Spleen (tissue), 11 donors: ENCODE measurements at regions not wholly inside any gene's neighbourhood (a gene's known extent, or its start where the extent isn't known, plus 50 kb on each side); places are given as distances from the start of the nearest gene placed in this dataset.

ENCODE experiments used
- DNase-seq: peaks from one replicate; pipeline ENCODE4 v3.0.0-alpha.2; 2020
- H3K27ac ChIP-seq, 8 donors: fragments of 200-600 bp; sonication (generic) in 7 of 8; 1 replicate in 4 of 8; 2 replicates in 4 of 8; pipeline versions ENCODE4 v1.5.0 to v1.8.0; 2016 to 2021; ENCODE audit warnings: inconsistent platforms in 4 of 8, mild to moderate bottlenecking in 4 of 8, moderate library complexity in 1 of 8
- H3K27me3 ChIP-seq, 7 donors: fragments of 200-600 bp; sonication (generic) in 6 of 7; replicated peaks in 1 of 7; 1 replicate in 4 of 7; 2 replicates in 3 of 7; pipeline versions ENCODE4 v1.5.0 to v1.8.0; 2016 to 2021; ENCODE audit warnings: inconsistent platforms in 3 of 7, mild to moderate bottlenecking in 1 of 7
- H3K36me3 ChIP-seq, 6 donors: fragments of 200-600 bp; sonication (generic) in 5 of 6; 1 replicate in 4 of 6; 2 replicates in 2 of 6; pipeline versions ENCODE4 v1.5.0 to v1.8.0; 2016 to 2021; ENCODE audit warnings: inconsistent platforms in 2 of 6
- H3K4me1 ChIP-seq, 6 donors: fragments of 200-600 bp; sonication (generic) in 5 of 6; 1 replicate in 3 of 6; 2 replicates in 3 of 6; pipeline versions ENCODE4 v1.5.0 to v1.8.0; 2016 to 2021; ENCODE audit warnings: inconsistent platforms in 3 of 6
- H3K4me3 ChIP-seq, 8 donors: fragments of 200-600 bp; sonication (generic) in 7 of 8; 1 replicate in 4 of 8; 2 replicates in 4 of 8; pipeline versions ENCODE4 v1.5.0 to v1.8.0; 2016 to 2021; ENCODE audit warnings: inconsistent platforms in 4 of 8, mild to moderate bottlenecking in 4 of 8, moderate library complexity in 2 of 8
- H3K9me3 ChIP-seq, 8 donors: fragments of 200-600 bp; sonication (generic) in 7 of 8; 1 replicate in 4 of 8; 2 replicates in 4 of 8; pipeline versions ENCODE4 v1.5.0 to v1.8.0; 2016 to 2021; ENCODE audit warnings: inconsistent platforms in 4 of 8
- POLR2A ChIP-seq, 3 donors: fragments of 450-650 bp; IDR thresholded peaks; one replicate each; pipeline ENCODE4 v1.5.1; 2017; ENCODE audit warnings: antibody characterized with exemption in 3 of 3, mild to moderate bottlenecking in 1 of 3
- POLR2AphosphoS5 ChIP-seq, 3 donors: sonication (generic); formaldehyde crosslinking; IDR thresholded peaks; one replicate each; pipeline ENCODE4 v1.5.1; 2017; ENCODE audit warnings: antibody characterized with exemption in 3 of 3
- WGBS, 5 donors: extraction: QIAGEN DNeasy Blood & Tissue Kit in 3 of 5; methylation state at CpG; one replicate each; pipeline versions ENCODE4 v1.1.5 to v1.1.7; 2013 to 2018; 5-methylcytosine and 5-hydroxymethylcytosine counted together
- intact Hi-C: fragments of 100-400 bp; cut with DNase I; formaldehyde crosslinking; loops from one replicate; pipeline ENCODE4 v1.15.0; 2023; ENCODE audit warnings: low total_unique reads
- TF ChIP-seq, protein P1 (sequence below), 11 experiments: fragments of 200-600 bp in 7 of 11; fragments of 450-650 bp in 4 of 11; sonication (generic) in 4 of 11; IDR thresholded peaks in 8 of 11; conservative IDR thresholded peaks in 3 of 11; 1 replicate in 7 of 11; 2 replicates in 4 of 11; pipeline versions ENCODE4 v1.4.0 to v1.8.0; 2016 to 2021; ENCODE audit warnings: antibody characterized with exemption in 11 of 11, inconsistent platforms in 4 of 11, mild to moderate bottlenecking in 1 of 11
- donor health status: healthy with polysubstance abuse.
- donor health status: DM: no; HTN: no; CAD: no; lungs with moderate emphysema.
- donor health status: DM: no; HTN: no; CAD: no.
- donor health status: Bipolar disorder and iron deficiency.
- donor health status: healthy.
- donor health status: DM: no; HTN: no; CAD: no.
- donor health status: DM: yes; HTN: yes; CAD: no.

DNA sequence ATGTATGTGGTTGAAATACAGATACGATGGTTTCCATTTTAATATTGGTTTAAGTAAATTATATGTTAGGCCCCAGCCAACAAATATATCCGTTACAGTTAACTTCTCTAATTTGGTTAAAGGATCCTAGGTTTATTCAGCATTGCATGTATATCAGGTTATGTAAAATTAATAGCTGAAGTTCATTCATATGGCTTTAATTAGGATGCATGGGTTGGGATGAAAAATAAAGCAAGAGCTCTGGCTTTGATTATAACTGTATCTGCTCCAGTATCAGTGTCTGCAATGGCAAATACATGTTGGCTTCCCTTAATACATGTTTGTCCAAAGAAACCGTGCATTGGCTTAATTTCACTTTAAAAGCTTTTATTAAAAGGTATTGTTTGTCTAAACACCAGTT is 435.7 kb upstream of the SETBP1 start:
- intact Hi-C loops: no loop called here
- WGBS, 5 donors: 72 to 82% (median 80%) methylated on average over 3 of the region's 3 CpGs
- no peak overlapping the region for H3K4me3 ChIP-seq
- H3K27me3 ChIP-seq: no peaks in the 10 kb centered on the region
- no peak overlapping the region for H3K27ac ChIP-seq
- no peak for TF ChIP-seq POLR2AphosphoS5 (IDR thresholded peaks at IDR 0.05)
- TF ChIP-seq, protein P1, sequence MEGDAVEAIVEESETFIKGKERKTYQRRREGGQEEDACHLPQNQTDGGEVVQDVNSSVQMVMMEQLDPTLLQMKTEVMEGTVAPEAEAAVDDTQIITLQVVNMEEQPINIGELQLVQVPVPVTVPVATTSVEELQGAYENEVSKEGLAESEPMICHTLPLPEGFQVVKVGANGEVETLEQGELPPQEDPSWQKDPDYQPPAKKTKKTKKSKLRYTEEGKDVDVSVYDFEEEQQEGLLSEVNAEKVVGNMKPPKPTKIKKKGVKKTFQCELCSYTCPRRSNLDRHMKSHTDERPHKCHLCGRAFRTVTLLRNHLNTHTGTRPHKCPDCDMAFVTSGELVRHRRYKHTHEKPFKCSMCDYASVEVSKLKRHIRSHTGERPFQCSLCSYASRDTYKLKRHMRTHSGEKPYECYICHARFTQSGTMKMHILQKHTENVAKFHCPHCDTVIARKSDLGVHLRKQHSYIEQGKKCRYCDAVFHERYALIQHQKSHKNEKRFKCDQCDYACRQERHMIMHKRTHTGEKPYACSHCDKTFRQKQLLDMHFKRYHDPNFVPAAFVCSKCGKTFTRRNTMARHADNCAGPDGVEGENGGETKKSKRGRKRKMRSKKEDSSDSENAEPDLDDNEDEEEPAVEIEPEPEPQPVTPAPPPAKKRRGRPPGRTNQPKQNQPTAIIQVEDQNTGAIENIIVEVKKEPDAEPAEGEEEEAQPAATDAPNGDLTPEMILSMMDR (IDR thresholded peaks at IDR 0.05 in 8 of 11, conservative IDR thresholded peaks at IDR 0.05 in 3 of 11): no peak
- no peaks in the 10 kb centered on the region for H3K4me1 ChIP-seq
- no peaks in the 10 kb centered on the region for H3K36me3 ChIP-seq
- no peak for DNase-seq
- no peaks in the 10 kb centered on the region for H3K9me3 ChIP-seq

DNA sequence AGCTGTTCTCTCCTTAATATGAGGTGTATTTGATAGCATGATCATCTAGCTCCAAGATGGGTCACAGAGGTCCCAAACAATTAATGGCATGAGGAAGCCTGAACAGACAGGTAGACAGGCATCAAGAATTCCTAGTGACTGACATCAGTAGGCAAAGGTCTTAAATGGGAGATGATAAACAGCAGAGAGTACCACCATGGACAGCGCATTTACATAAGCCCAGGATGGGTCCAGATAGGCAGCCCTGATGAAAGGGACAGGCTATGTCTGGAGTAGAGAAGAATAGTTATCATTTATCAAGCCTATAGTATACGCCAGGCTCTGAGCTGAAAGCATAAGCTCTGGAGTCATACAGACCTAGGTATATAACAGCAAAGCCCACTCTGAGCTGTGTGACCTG is 434.7 kb upstream of the SETBP1 start:
- Histone ChIP-seq H3K9me3 (peaks cover 0 to 6% (median 0%) of the 10 kb centered on the region in 8 donors), H3K4me1 (no peaks in the 10 kb centered on the region), H3K27ac (no peak overlapping the region), H3K27me3 (no peaks in the 10 kb centered on the region), H3K4me3 (no peak overlapping the region), H3K36me3 (no peaks in the 10 kb centered on the region)
- 71 to 96% (median 89%) methylated on average over 2 of the region's 2 CpGs for WGBS, 5 donors
- TF ChIP-seq POLR2AphosphoS5 (IDR thresholded peaks at IDR 0.05) (no peak), POLR2A (IDR thresholded peaks at IDR 0.05) (no peak)
- TF ChIP-seq, protein P1 (IDR thresholded peaks at IDR 0.05 in 8 of 11, conservative IDR thresholded peaks at IDR 0.05 in 3 of 11): no peak
- intact Hi-C loops: no loop called here
- no peak for DNase-seq

DNA sequence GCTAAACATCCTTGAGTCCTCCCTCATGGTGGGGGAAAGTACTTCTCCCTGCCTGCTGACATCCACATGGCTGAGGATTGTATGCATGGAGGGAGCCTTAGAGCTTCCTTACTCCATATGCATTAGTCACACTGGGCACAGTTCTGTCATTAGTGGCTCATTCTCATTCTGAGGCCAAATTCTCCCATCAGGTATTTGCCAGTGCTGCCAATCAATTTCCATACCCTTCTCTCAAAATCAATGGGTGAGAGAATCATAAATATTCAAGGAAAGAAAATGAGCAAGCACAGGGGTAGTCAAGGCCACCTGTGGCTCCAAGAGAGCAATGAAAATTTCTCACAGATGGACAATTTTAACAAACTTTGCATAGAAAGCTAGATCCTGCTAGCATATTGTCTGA is 422.6 kb upstream of the SETBP1 start:
- H3K27ac ChIP-seq: no peak overlapping the region
- no peak overlapping the region for H3K4me3 ChIP-seq
- intact Hi-C loops: no loop called here
- H3K4me1 ChIP-seq: no peaks in the 10 kb centered on the region
- peaks cover 0 to 28% (median 20%) of the 10 kb centered on the region in 8 donors for H3K9me3 ChIP-seq
- no peak for DNase-seq
- H3K27me3 ChIP-seq: no peaks in the 10 kb centered on the region
- no peaks in the 10 kb centered on the region for H3K36me3 ChIP-seq
- TF ChIP-seq, protein P1 (IDR thresholded peaks at IDR 0.05 in 8 of 11, conservative IDR thresholded peaks at IDR 0.05 in 3 of 11): no peak
- TF ChIP-seq POLR2AphosphoS5 (IDR thresholded peaks at IDR 0.05): no peak
- TF ChIP-seq POLR2A (IDR thresholded peaks at IDR 0.05): no peak

DNA sequence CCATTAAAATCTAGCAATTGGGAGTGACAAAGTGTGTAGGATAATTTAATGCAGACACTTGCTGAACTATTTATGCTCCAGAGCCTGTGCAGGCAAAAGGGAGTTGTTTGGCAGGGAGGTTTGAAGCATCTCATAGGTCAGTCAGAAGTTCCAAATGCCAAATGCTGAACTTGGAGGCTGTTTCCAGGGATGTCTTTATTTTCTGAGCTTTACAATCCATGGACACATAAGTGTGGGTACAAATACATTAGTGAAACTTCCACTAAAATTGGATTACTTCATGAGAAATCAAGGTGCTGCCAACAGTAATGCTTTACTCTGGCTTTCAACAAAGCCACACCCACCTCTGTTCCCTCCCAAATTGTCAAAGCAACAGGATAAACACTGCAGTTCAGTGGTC is 422.1 kb upstream of the SETBP1 start:
- TF ChIP-seq, protein P1 (IDR thresholded peaks at IDR 0.05 in 8 of 11, conservative IDR thresholded peaks at IDR 0.05 in 3 of 11): no peak
- no peak for TF ChIP-seq POLR2AphosphoS5 (IDR thresholded peaks at IDR 0.05)
- Histone ChIP-seq H3K4me3 (no peak overlapping the region), H3K27ac (no peak overlapping the region), H3K4me1 (no peaks in the 10 kb centered on the region), H3K27me3 (no peaks in the 10 kb centered on the region), H3K36me3 (no peaks in the 10 kb centered on the region), H3K9me3 (peaks cover 0 to 33% (median 24%) of the 10 kb centered on the region in 8 donors)
- DNase-seq: no peak
- intact Hi-C loops: no loop called here
